Esophagus squamous epithelium (tissue), 4 donors: ENCODE measurements at regions not wholly inside any gene's neighbourhood (a gene's known extent, or its start where the extent isn't known, plus 50 kb on each side); places are given as distances from the start of the nearest gene placed in this dataset.

Source experiments
- POLR2A ChIP-seq, 4 donors: fragments of 450-650 bp; IDR thresholded peaks; one replicate each; pipeline ENCODE4 v1.6.1; 2017; ENCODE audit warnings: antibody characterized with exemption in 4 of 4, mild to moderate bottlenecking in 4 of 4, moderate library complexity in 3 of 4
- TF ChIP-seq, protein P1 (sequence below), 6 experiments: fragments of 450-650 bp in 4 of 6; fragments of 200-600 bp in 2 of 6; sonication (generic) in 2 of 6; IDR thresholded peaks; one replicate each; pipeline ENCODE4 v1.5.1; 2016 to 2019; ENCODE audit warnings: antibody characterized with exemption in 6 of 6, mild to moderate bottlenecking in 4 of 6, moderate library complexity in 4 of 6

DNA sequence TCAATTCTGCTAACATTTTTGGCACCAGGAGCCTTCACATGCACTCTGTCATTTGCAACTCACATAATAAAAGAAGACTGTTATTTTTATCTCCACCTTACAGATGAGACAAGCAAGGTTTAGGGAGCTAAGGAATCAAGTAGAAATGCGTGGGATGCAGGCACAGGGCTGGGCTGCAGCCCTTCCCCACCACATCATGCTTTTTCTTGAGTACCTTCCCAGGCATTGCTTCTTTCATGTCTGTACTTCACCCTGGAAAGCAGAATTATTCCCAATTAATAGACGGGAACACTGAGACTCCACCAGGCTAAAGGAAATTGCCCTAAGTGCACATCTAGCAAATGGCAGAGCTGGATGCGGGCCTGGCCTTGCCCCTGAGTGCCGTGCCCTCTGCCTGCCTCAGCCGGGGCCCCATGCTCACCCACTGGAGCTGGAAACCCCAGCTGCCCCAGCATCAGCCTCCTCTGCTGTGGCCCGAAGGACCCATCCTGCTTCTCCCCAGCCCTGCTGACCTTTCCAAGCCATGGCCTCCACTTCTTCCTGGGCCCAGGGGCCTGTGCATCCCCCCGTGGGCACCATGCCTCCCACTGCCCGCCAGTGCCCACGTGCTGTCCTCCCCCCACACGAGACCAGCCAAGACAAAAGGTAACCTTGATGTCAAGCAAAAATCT is 257.5 kb downstream of the TOMM20 start:
- TF ChIP-seq, protein P1, sequence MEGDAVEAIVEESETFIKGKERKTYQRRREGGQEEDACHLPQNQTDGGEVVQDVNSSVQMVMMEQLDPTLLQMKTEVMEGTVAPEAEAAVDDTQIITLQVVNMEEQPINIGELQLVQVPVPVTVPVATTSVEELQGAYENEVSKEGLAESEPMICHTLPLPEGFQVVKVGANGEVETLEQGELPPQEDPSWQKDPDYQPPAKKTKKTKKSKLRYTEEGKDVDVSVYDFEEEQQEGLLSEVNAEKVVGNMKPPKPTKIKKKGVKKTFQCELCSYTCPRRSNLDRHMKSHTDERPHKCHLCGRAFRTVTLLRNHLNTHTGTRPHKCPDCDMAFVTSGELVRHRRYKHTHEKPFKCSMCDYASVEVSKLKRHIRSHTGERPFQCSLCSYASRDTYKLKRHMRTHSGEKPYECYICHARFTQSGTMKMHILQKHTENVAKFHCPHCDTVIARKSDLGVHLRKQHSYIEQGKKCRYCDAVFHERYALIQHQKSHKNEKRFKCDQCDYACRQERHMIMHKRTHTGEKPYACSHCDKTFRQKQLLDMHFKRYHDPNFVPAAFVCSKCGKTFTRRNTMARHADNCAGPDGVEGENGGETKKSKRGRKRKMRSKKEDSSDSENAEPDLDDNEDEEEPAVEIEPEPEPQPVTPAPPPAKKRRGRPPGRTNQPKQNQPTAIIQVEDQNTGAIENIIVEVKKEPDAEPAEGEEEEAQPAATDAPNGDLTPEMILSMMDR (IDR thresholded peaks at IDR 0.05): no peak
- no peak for TF ChIP-seq POLR2A (IDR thresholded peaks at IDR 0.05)
